PFSK-1 (cell line): ENCODE measurements at regions not wholly inside any gene's neighbourhood (a gene's known extent, or its start where the extent isn't known, plus 50 kb on each side); places are given as distances from the start of the nearest gene placed in this dataset.

Experiments
- FOXP2 ChIP-seq: optimal IDR thresholded peaks from 2 replicates; pipeline ENCODE3; 2011; ENCODE audit warnings: borderline replicate concordance, control low read depth, inconsistent platforms; ENCODE audit not compliant: insufficient read depth; ENCODE audit errors: extremely low read length, extremely low read depth
- POLR2AphosphoS5 ChIP-seq: IDR thresholded peaks from 2 replicates; pipeline ENCODE4 v1.6.1; 2012; ENCODE audit warnings: low read depth, mild to moderate bottlenecking, control low read depth, low read length, moderate library complexity
- SIN3A ChIP-seq: IDR thresholded peaks from 2 replicates; pipeline ENCODE4 v1.6.1; 2012; ENCODE audit warnings: mild to moderate bottlenecking, low read length, moderate library complexity, borderline replicate concordance; ENCODE audit not compliant: insufficient read depth
- TAF1 ChIP-seq: IDR thresholded peaks from 2 replicates; pipeline ENCODE4 v1.6.1; 2012; ENCODE audit warnings: low read length, control low read depth, borderline replicate concordance; ENCODE audit not compliant: insufficient read depth
- TF ChIP-seq, protein P1 (sequence below), 2 experiments: IDR thresholded peaks; 2 replicates each; pipeline versions ENCODE4 v1.6.1 to v1.8.0; 2011 to 2012; ENCODE audit warnings: low read depth in 2 of 2, low read length in 2 of 2, control low read depth in 1 of 2, inconsistent platforms in 1 of 2, mild to moderate bottlenecking in 1 of 2, moderate library complexity in 1 of 2; ENCODE audit not compliant: insufficient read depth in 1 of 2

DNA sequence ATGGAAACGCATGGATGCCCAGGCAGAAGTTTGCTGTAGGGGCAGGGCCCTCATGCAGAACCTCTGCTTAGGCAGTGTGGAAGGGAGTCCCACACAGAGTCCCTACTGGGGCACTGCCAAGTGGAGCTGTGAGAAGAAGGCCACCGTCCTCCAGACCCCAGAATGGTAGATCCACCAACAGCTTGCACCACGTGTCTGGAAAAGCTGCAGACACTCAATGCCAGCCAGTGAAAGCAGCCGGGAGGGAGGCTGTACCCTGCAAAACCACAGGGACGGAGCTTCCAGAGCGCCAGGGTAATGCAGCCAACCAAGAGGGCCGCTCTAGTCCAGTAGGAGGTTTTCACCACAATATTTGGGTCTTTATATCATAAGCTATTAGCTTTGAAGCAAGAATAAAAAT, 97.1 kb upstream of the IQSEC1 start:
- TF ChIP-seq, protein P1, sequence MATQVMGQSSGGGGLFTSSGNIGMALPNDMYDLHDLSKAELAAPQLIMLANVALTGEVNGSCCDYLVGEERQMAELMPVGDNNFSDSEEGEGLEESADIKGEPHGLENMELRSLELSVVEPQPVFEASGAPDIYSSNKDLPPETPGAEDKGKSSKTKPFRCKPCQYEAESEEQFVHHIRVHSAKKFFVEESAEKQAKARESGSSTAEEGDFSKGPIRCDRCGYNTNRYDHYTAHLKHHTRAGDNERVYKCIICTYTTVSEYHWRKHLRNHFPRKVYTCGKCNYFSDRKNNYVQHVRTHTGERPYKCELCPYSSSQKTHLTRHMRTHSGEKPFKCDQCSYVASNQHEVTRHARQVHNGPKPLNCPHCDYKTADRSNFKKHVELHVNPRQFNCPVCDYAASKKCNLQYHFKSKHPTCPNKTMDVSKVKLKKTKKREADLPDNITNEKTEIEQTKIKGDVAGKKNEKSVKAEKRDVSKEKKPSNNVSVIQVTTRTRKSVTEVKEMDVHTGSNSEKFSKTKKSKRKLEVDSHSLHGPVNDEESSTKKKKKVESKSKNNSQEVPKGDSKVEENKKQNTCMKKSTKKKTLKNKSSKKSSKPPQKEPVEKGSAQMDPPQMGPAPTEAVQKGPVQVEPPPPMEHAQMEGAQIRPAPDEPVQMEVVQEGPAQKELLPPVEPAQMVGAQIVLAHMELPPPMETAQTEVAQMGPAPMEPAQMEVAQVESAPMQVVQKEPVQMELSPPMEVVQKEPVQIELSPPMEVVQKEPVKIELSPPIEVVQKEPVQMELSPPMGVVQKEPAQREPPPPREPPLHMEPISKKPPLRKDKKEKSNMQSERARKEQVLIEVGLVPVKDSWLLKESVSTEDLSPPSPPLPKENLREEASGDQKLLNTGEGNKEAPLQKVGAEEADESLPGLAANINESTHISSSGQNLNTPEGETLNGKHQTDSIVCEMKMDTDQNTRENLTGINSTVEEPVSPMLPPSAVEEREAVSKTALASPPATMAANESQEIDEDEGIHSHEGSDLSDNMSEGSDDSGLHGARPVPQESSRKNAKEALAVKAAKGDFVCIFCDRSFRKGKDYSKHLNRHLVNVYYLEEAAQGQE (IDR thresholded peaks at IDR 0.05; ENCODE audit: insufficient read depth in 1 of 2, low read depth in 2 of 2, low read length in 2 of 2): no peak

DNA sequence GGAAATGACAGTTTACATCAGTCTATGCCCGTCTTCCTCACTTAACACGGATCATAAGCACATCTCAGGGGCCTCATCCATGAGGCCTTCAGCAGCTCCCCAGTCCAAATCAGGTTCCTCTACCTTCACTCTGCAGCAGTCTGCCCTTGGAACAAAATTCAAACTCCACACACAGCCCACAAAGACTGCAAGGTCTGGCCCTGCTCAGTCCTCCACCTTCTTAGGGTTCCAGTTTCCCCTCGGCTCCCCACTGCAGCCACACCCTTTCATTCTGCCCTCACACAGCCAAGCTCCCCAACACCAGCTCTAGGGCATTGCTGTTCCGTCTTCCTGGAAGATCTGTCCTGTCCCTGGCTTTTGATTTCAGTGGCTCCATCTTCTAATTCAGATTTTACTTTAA, 95.2 kb upstream of the IQSEC1 start:
- TF ChIP-seq SIN3A (no peak), TAF1 (no peak), FOXP2 (no peak), POLR2AphosphoS5 (no peak)
- TF ChIP-seq, protein P1 (IDR thresholded peaks at IDR 0.05; ENCODE audit: insufficient read depth in 1 of 2, low read depth in 2 of 2, low read length in 2 of 2): no peak

DNA sequence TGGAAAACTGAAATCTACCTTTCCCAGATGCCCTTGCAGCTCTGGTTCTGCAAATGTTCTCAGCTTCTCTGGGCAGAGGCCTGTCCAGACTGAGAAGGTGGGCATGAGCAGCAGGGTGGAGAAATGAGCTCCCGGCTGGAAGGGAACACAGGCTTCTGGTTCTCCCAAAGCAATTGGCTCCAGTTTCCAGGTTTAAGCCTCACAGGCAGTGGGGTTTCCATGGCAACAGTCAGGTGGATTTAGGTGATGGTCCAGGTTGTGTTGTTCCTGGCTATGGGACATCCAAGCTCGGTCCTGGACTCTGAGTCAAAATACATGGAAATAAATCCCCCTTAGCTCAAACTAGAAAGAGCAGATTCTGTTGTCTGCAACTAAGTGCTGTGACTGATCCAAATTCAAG, 94.6 kb upstream of the IQSEC1 start:
- TF ChIP-seq, protein P1 (IDR thresholded peaks at IDR 0.05; ENCODE audit: insufficient read depth in 1 of 2, low read depth in 2 of 2, low read length in 2 of 2): no peak
- no peak for TF ChIP-seq SIN3A
- TF ChIP-seq FOXP2: no peak
- no peak for TF ChIP-seq TAF1
- TF ChIP-seq POLR2AphosphoS5: no peak

DNA sequence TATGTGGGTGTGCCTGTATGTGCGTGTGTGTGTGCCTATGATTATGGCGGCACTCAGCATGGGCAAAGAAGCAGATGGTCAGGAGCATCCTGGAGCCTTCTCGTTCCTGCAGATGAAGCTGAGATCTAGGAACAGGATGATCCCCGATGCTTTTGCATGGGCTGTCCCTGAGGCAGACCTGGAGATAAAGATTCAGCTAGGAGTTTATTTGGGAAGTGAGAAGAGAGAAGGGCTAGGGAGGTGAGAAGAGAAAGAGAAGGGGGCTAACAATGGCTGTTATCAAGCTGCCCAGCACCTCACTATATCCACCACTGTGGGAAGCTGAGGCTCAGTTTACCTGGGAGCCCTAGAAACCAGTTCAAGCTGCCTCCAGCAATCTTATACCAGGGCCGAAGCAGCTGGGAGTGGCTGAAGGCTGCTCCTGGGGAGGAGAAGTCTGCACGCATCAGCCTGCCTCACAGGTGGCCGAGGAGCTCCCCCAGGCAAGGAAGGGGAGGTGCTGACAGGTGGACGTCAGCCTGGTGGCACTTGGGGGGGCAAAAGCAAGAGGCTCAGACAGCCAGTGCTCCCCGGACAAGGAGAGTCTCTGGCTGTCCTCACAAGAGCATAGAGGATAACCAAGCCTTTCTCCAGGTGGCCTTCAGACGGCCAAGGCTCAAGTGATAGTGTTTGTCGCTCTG, 94.0 kb upstream of the IQSEC1 start:
- TF ChIP-seq TAF1 (no peak), SIN3A (no peak), POLR2AphosphoS5 (no peak), FOXP2 (no peak)
- TF ChIP-seq, protein P1 (IDR thresholded peaks at IDR 0.05; ENCODE audit: insufficient read depth in 1 of 2, low read depth in 2 of 2, low read length in 2 of 2): no peak
